HuH-7.5 (cell line): ENCODE measurements at regions not wholly inside any gene's neighbourhood (a gene's known extent, or its start where the extent isn't known, plus 50 kb on each side); places are given as distances from the start of the nearest gene placed in this dataset.

ENCODE experiments used
- DNase-seq: peaks from one replicate; pipeline ENCODE4 v3.0.0; 2011; ENCODE audit warnings: low spot score

DNA sequence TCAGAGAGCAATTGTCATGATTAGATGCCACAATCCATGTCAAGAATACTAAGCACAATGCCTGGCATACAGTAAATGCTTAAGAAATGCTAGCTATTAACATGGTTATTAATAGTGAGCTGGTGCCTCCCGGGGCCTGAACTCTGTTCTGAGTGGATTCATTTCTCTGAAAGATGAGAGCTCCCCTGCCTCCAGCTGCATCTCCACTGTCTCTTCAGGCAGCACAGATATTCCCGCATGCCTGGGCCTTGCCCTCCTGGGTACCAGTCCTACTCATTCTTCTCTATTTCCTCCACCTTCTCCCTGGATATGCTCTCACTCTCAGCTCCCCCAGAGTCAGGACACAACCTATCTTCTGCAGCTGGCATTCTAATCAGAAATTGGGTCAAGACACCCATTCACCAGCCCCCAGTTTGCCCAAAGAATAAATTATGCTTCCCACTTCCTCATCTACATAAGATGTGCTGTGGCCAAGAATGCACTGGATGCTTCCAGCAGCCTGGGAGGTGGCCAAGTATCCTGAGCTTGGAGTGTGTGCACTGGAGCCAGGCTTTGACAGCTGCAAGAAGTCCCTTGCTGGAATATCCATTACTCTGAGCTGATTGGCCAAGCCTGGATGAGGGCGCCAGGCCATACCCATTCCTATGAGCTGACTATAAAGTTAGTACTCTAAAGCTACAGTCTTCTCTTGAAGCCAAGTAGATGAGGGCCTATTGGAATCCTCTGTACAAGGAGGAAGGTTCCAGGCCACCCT lies 669.0 kb downstream of the ACTL7B start:
- DNase-seq, result no peak

DNA sequence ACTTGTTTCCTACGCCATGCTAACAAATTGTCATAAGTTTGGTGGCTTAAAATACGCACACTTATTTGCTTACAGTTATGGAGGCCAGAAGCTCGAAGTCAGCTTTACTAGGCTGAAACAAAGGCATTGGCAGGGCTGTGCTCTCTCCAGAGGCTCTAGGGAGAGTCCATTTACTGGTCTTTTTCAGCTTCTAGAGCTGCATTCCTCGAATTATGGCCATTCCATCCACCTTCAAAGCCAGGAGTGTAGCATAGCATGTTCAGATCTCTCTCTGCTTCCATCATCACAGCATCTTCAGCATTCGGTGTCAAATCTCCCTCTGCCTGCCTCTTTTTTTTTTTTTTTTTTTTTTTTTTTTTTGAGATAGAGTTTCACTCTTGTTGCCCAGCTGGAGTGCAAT lies 670.2 kb downstream of the ACTL7B start:
- DNase-seq, result no peak

DNA sequence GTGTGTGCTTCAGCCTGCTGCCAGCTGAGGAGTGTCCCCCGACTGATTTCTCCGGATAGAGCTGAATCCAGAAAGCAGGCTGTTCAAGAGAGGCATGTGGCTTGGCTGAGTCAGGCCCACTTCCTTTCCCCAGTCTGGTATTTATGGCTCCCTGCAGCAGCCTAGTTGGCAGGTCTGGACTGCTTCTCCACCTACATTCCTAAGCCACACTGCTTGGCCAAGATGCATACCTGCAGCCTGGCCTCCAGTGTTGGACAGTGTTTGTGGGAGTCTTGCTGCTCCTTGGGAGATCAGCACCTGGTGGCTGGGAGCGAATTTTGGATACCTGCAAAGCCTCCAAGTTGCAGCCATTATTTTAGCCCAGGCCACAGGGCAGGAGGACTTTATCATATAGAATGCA lies 670.8 kb downstream of the ACTL7B start:
- DNase-seq, result no peak

DNA sequence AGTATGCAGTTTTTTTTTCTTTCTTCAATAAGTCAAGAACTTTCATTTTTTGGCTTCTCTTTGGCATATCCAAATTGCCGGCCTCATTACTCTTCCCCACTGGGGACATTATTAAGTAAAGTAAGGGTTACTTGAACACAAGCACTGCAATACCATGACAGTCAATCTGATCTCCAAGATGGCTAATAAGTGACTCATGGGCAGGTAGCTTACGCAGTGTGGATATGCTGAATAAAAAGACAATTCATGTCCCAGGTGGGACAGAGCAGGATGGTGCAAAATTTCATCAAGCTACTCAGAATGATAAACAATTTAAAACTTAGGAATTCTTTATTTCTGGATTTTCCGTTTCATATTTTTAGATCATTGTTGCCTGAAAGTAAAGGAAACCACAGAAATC lies 671.8 kb downstream of the ACTL7B start:
- DNase-seq, result no peak

DNA sequence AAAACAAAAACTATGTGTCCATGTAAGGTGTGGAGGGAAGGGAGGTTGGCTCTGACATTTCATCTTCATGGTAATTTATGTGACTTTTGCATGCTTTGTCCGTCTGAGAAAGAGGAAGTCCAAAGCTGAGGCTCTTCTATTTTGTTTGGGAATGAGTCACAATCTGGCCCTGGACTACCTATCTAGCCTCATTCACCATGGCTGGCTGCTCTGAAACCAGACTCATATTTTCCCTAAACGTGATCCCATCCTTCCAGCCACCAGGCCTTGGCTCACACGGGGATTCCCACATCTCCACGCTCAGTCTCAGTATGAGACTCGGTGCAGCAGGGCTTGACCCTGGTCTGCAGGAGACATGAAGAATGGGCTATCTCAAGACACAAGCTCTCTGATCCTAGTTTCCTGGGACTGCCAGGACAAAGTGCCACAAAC lies 672.8 kb downstream of the ACTL7B start:
- DNase-seq, result no peak

DNA sequence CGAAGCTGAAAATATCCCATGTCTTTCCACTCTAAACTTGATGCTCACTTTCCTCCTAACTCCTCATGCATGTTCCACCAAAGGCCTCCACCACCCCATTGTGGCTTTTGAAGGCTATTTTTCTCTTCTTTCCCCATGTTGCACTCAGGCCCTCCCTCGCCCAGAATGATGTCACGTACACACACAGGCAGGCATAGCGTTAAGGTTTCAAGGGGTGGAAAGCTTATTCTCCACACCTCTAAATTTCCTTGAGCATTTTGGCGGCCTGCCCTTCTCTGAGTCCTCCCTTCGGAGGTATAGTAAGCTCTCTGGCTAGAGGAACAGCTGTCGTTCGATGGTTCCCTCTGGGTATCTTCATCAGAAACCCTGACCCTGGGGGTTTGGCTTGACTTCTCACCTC lies 673.5 kb downstream of the ACTL7B start:
- DNase-seq, result no peak

DNA sequence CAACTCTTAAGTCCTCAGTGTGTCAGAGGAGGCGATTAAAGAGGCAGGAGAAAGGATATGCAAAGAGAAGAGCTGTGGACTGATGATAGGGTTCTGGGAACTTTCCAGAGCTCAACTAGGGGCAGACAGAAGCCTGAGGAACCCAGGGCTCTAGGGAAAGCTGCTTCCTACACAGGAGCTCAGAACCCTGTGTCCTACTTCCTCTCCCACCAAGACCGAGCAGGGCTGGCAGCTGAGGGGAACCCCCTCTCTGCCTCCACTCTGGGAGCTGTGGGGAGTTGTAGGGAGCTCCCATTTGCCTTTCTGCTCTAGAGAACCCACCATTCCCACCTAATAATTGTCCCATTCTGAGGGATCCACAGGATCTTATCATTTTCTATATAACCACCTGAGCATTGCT lies 674.3 kb downstream of the ACTL7B start:
- DNase-seq, result no peak

DNA sequence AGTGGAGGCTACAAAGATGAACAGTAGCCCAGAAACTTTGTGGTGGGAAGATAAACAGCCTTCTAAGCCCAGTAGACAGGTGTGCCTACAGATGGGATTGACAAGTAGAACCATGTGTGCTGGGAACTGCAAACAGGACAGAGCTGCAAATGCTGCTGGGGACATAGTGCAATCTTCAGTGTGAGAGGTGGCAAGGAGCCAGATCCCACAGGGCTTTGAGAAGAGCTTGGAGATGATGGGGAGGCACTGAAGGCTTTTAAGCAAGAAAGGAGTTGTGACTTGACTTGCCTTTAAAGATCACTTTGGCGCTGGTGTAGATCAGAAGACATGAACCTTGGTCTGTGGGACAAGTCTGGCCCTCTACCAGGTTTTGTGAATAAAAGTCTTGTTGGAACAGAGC lies 675.2 kb downstream of the ACTL7B start:
- no peak for DNase-seq

DNA sequence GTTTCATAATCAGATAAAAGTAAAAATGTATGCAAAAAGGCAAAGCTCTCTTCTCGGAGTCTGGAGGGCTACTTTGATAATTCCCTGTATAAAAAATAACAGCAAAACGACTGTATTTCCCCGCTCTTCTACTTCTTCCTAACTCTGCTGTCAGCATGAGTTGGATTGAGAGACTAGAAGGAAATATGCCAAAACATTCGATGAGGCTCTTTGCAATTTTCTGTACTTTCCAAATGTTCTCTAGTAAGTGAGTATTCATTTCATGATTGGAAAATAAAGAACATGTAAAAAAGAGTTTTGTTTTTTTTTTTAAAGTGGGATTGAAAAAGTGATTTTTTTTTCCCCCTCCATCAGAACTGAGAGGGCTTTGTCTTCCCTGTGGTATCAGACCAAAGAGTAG lies 677.5 kb downstream of the ACTL7B start:
- no peak for DNase-seq

DNA sequence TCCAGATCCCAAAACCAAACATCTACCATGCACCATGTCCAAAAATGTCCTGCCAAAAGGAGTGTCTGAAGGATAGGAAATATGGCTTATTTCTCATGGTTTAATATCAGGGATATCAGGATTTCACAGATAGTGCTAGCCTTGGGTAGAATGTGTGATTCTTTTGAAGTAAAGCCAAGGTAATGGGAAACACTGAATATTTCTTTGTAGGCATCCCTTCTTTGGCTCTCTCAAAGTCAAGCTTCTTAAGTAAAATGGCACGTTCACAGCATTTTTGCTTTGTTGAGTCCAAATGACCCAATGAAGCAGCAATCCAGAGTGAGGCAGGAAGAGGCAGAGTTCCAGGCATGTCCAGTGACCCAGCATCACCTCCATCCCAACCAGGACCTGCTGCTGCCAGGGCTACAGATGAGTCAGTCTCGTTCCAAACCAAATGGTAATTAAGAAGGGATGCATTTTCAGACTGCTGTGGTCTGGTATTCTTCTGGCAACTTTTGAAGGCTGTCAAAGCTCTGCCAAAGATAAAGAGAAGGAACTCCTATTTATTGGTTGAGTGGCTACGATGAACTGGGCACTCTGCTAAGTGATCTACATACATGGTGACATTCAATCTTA lies 678.8 kb upstream of the KLF4 start:
- DNase-seq, result no peak

DNA sequence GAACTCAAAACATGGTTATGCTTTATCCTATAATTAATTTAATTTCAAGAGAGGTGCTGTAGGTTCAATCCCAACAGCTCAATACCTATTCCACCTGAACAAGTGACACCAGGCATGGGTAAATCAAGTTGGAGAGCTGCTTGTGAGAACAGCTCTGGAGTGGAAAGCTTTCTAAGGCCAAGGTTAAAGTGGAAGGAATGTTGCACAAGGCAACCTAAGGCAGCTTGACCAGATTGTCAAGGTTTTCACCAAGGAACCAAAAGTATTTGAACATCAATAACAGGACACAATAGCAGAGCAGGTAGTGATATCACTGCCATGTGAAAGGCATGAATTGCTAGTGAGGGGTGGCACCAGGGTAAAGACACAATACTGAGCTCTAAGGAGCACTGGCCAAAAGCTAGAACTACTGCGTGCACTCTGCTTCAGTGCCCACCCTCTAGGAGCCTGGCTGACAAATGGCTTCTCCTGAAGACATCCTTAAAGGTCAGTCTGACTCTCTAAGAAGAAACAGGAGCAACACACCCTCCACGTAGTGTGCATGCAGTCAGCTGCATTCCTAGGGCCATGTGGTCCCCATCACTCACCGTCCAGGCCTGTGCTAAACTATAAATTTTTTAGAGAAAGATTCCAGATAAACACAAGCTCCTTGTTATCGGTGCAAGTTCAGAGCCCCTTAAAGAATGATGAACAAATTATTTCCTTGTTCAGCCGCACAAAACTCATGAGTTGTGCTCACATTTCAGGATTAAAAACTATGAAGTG lies 677.7 kb upstream of the KLF4 start:
- no peak for DNase-seq

DNA sequence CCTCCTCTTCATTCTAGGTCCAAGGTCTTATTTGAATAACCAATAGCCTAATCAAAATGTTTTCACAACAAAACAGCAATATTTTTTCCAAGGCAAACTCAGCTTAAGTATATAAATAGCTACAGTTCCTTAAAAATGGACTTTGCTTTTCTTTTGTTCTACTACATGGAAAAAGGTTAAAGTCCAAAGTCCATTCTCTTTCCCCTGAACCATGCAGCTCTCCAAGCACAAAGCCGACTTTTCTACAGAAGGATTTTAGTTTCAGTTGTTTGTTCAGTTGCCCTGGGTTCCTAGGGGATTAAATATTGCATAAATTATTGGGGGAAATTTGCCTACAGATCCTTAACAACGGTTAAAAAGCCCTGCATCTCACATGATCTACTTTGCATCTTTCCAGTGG lies 677.0 kb upstream of the KLF4 start:
- DNase-seq, result no peak

DNA sequence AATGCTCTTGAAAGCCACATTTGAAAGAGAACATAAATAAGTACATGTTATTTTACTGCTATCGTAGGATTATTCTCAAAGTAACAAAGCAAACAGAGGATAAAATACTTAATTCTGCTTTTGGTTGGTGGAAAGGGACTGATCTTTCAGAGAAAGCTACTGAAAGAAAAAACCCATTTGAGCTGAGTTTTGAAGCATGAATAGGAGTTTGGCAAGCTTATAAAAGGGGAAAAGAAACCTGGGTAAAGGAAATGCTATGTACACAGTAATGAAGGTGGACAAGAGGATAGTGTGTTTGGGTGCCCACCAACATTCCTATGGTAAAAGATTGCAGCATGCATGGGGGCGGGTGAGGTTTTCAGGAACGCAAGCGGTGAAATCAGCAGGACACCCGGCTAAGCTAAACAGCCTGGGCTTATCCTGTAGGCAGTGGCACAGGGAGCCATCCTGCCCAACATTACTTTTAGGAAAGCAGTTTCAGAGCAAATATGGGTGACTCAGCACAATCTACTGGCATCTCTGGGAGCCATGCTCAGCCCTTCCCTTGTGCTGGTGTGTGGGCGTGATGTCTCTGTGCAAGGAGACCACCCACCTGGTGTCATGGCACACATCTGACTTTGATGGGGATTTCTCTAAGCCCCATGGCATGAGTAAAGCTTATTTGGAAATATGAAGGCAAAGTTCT lies 673.9 kb upstream of the KLF4 start:
- DNase-seq, result no peak

DNA sequence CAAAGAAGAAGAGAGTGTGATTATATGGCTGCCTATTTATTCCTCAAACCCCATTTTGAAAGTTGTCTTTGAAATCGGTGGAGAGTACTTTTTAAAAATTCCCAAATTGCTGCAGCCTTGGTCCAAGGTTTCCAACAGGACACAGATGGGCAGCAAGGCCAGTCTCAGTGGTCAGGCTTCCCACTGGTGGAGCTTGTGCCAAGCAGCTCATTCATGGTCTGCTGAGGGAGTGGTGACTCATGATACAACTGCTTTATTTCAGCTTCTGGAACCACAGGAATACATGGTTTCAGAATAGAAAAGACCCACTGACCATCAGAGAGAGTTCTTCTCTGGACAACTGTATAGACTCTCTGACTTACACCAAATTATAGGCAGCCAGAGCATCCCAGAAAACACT lies 673.1 kb upstream of the KLF4 start:
- DNase-seq, result no peak

DNA sequence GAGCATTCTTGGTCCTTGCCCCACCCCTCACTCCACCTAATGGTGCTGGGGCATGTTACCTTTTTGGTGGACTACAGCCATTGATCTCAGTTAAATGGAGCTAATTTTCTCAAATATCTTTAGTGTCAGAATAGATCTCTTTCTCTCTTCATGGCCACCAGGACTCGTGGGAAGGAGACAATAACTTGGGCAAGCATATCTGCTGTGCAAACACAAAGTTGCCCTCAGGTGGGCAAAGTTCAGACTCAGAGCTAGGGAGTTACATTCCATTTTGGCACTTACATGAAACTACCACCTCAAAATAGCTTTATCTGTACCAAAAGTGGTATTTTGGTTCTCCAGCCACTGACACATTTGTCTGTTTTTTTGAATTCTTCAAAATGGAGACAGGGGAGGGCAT lies 671.9 kb upstream of the KLF4 start:
- no peak for DNase-seq

DNA sequence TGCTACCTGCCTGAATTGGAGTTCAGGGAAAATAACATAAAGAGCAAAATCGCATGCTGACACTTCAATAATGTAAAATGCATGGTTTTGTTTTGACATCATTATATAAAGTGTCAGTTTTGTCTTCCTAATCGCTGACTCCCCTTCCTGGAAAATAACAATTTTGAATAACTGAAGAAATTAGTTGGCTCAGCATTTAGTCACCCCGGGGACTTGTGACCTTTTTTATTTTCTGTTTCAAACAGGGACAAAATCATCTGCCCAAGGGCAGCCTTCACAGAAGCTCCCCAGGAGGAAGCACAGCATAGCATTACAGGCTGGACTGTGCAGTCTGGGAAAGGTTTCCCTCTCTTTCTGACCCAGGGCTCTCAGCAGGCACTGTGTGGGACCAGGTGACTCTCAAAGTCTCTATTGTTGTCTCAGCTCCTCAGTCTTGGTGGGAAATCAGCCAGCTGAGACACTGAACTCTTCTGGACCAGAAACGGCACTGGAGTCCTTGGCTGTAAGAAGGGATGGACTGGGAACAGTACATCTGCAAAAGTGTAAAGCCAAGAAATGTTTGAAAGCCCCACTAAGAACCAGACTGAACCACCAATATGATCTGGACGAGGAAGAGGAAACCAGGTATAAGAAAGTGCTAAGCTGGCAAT lies 671.3 kb upstream of the KLF4 start:
- DNase-seq, result no peak

DNA sequence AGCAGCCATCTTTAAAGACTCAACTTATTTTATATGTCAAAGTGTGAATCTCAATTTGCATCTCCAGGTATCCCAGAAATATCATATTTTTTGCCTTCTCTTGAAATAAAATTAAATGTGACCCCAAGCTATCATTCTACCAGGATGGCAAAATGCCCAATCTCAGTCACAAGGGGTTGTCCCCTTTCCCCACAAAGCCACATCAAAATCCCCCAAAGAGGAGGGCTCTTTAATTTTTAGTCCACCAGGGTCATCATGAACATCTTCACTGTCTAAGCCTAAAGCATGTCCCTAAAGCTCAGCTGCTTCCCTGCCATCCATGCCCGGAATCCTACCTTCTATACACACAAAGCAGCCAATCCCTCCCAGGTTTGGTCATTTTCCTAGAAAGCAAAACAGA lies 670.5 kb upstream of the KLF4 start:
- no peak for DNase-seq

DNA sequence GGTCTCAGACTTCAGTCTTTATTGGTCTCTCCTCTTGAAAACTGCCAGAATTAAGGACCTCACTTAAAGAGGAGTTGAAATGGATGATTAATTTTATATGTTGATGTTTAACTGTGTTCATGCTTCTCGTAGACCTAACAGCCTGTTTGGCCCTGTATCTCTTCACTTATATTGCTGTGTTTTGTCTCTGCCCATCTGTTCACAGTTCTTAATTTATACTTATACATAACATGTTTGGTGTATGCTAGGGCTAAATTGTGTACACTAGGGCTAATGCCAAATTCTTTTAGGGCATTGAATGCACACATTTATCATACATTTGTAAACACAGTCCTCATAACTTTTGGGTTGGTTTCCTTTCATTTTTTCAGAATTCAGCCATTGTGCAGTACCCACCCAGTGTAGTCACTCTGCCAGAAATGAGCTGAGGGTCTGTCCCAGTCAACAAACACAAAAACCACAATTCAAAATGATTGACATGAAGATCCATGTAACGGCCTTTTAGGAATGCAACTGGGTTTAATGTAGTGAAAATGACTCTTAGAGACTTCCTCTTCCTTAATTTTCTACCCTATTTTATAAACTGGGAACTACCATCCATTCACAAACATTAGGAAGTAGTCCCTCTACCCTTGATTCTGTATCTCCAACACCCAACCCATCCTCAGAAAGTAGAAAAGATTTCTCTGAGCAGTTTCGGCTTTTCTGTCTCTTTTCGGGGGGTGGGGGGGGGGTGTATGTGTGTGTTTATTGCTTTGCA lies 668.8 kb upstream of the KLF4 start:
- no peak for DNase-seq

DNA sequence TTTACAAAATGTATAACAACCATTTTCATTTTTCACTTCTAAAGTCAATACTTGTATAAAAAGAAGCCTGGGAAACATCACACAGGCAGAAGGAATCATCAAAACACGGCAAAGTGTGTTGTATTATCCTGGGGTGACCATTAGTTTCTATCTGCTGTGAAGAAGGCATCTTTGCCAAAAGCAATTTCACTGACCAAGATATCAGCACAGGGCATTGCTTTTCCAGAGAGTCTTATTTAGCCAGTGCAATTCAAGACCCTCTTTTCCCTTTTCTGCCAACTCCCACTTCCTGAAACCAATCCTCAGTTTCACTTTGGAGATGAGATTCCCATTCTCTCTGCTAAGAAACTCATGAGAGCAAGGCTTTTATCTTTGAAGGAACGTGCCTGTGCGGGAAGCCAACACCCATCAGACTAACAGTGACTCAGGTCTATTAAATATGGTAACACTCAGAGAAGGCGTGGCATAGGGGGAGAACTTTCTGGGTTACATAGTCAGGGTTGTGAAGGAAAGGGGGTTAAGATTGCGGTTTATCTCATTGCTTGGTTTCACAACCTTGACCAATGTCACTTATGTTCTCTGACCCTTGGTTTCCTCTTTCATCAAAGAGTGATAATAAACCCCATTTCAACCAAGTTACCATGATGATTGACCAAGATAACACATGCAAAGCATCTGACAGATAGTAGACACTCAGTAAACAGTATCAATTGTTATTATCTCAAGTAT lies 666.9 kb upstream of the KLF4 start:
- DNase-seq, result peak; percentile 19

DNA sequence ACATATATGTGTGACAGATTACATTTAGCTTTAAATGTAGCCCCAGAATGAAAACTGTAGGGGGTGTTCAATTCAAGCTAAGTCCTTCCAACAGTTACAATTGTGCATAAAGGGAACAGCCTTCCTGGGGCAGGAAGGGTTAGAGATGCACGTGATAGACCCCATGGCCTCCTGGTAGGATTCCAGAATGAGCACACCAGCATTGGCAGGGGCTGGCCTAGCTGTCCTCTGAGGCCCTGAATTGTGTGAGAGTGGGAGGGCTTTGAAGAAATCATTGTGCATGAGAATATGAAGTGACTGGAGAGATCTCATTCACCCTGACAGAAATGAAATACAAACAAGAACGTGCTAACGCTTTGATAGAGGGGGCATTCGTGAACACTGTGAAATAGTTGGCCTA lies 663.8 kb upstream of the KLF4 start:
- no peak for DNase-seq
